ENCODE measurements at regions not wholly inside any gene's neighbourhood (a gene's known extent, or its start where the extent isn't known, plus 50 kb on each side); places are given as distances from the start of the nearest gene placed in this dataset.

- TF ChIP-seq POLR2A (IDR thresholded peaks at IDR 0.05; ENCODE audit: low read length) (no peak), GATA1 (IDR thresholded peaks at IDR 0.05; ENCODE audit: low read depth, low read length) (no peak)
These were observed 288.1 kb downstream of the SUCLG1 start for GRCh38 chr2:84170979-84171378.
